ENCODE measurements at regions not wholly inside any gene's neighbourhood (a gene's known extent, or its start where the extent isn't known, plus 50 kb on each side); places are given as distances from the start of the nearest gene placed in this dataset.

GRCh38 chr2:121049131-121049530 lies 235.9 kb downstream of the TFCP2L1 start:
- TF ChIP-seq, protein P1, sequence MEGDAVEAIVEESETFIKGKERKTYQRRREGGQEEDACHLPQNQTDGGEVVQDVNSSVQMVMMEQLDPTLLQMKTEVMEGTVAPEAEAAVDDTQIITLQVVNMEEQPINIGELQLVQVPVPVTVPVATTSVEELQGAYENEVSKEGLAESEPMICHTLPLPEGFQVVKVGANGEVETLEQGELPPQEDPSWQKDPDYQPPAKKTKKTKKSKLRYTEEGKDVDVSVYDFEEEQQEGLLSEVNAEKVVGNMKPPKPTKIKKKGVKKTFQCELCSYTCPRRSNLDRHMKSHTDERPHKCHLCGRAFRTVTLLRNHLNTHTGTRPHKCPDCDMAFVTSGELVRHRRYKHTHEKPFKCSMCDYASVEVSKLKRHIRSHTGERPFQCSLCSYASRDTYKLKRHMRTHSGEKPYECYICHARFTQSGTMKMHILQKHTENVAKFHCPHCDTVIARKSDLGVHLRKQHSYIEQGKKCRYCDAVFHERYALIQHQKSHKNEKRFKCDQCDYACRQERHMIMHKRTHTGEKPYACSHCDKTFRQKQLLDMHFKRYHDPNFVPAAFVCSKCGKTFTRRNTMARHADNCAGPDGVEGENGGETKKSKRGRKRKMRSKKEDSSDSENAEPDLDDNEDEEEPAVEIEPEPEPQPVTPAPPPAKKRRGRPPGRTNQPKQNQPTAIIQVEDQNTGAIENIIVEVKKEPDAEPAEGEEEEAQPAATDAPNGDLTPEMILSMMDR (IDR thresholded peaks at IDR 0.05): no peak

DNA sequence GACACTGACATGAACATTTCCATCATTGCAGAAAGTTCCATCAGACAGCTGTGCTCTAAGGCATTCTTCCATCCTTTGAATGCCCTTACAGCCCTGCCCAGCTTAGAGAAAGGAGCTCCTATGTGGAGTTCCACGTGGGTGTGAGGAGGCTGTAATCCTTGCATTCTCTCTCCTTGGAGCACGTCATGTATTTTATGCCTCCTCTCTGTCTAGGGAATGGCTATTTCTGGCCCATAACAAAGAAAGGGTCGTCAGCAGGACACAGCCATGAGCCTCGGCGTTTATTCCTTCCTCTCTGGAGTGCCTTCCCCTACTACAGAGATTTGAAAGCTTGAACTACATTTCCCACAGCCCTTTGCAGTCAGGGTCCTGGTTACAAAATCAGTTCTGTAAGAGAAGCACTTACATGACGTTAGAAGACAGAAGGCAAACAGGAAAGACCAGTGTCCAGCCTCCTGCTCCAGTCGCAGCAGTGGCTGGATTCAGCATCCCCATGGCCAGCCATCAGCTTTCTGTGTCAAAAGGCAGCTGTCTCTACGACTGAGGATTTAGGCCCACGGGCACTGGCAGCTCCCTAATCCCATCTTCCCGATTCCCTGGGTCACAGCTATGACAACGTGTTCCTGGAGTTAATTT lies 234.9 kb downstream of the TFCP2L1 start:
- TF ChIP-seq POLR2AphosphoS5 (IDR thresholded peaks at IDR 0.05): no peak
- TF ChIP-seq, protein P1 (IDR thresholded peaks at IDR 0.05): no peak
- no peak overlapping the region for H3K27ac ChIP-seq
- H3K4me3 ChIP-seq: no peak overlapping the region
- H3K9me3 ChIP-seq: peaks cover 0 to 7% (median 3%) of the 10 kb centered on the region in 4 donors
- no peaks in the 10 kb centered on the region for H3K27me3 ChIP-seq
- WGBS, 2 donors: 53 to 55% methylated on average over 9 to 11 of the region's 11 CpGs
- ATAC-seq (ENCODE audit: low FRiP score in 2 of 2) (no peak), DNase-seq (no peak)
- H3K36me3 ChIP-seq: no peaks in the 10 kb centered on the region
- no peaks in the 10 kb centered on the region for H3K4me1 ChIP-seq

More at GRCh38 chr2:121049131-121049530, 235.9 kb downstream of the TFCP2L1 start:
- WGBS, 2 donors: 71 to 94% methylated on average over 2 of the region's 2 CpGs
- Histone ChIP-seq H3K27me3 (no peaks in the 10 kb centered on the region), H3K27ac (no peak overlapping the region), H3K9me3 (peaks cover 0 to 7% (median 3%) of the 10 kb centered on the region in 4 donors), H3K4me3 (no peak overlapping the region), H3K36me3 (no peaks in the 10 kb centered on the region), H3K4me1 (no peaks in the 10 kb centered on the region)
- DNase-seq: no peak
- no peak for ATAC-seq (ENCODE audit: low FRiP score in 2 of 2)

DNA sequence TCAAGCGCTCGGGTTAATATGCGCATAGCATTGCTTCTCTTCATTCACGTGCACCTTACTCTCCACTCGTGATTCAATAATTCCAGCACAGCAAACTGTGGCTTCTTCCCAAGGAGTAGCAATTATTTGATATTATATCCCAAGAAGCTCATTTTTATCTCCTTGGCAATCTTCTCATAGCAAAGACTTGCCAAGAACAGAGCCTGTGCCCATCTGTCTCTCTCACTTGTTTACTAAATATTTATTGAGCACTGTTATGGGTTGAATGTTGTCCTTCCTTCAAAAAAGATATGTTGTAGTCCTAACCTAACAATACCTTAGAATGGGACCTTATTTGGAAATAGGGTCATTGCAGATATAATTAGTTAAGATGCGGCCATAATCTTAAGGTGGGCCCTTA lies 233.7 kb downstream of the TFCP2L1 start:
- Histone ChIP-seq H3K27me3 (no peaks in the 10 kb centered on the region), H3K4me3 (no peak overlapping the region), H3K36me3 (no peaks in the 10 kb centered on the region), H3K9me3 (peaks cover 0 to 7% (median 3%) of the 10 kb centered on the region in 4 donors), H3K27ac (no peak overlapping the region), H3K4me1 (no peaks in the 10 kb centered on the region)
- TF ChIP-seq, protein P1 (IDR thresholded peaks at IDR 0.05): no peak
- TF ChIP-seq EP300 (IDR thresholded peaks at IDR 0.05): no peak
- TF ChIP-seq POLR2A (IDR thresholded peaks at IDR 0.05): no peak
- TF ChIP-seq POLR2AphosphoS5 (IDR thresholded peaks at IDR 0.05): no peak
- DNase-seq: no peak
- ATAC-seq (ENCODE audit: low FRiP score in 2 of 2): no peak
- 72 to 87% methylated on average over 5 to 6 of the region's 6 CpGs for WGBS, 2 donors

GRCh38 chr2:121052023-121052422 lies 233.0 kb downstream of the TFCP2L1 start:
- H3K36me3 ChIP-seq: no peaks in the 10 kb centered on the region
- WGBS, 2 donors: 73 to 76% methylated on average over 10 of the region's 11 CpGs
- no peak overlapping the region for H3K27ac ChIP-seq
- no peak for DNase-seq
- ATAC-seq (ENCODE audit: low FRiP score in 2 of 2): no peak
- no peaks in the 10 kb centered on the region for H3K27me3 ChIP-seq
- TF ChIP-seq EP300 (IDR thresholded peaks at IDR 0.05) (no peak), POLR2A (IDR thresholded peaks at IDR 0.05) (no peak), POLR2AphosphoS5 (IDR thresholded peaks at IDR 0.05) (no peak)
- TF ChIP-seq, protein P1 (IDR thresholded peaks at IDR 0.05): no peak
- H3K4me3 ChIP-seq: no peak overlapping the region
- peaks cover 0 to 7% (median 3%) of the 10 kb centered on the region in 4 donors for H3K9me3 ChIP-seq
- no peaks in the 10 kb centered on the region for H3K4me1 ChIP-seq

DNA sequence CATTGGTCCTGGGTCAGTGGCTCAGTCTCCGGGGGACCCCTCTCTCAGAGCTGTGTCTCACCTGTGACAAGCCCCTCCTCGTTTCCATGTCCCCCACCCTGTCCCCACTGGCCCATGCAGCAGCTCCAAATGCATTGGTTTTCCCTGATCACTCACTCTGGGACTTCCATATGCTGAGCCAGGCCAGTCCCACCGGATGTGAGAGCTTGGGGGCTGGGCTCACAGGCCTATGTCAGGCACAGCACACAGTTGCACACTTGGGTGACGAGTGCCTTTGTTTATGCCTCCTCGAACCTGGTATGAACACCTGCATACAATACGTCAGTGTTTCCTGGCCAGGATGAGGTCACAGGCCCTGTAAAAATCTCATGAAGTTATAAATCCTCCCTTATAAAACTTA lies 232.5 kb downstream of the TFCP2L1 start:
- Histone ChIP-seq H3K36me3 (no peaks in the 10 kb centered on the region), H3K27me3 (no peaks in the 10 kb centered on the region), H3K4me1 (no peaks in the 10 kb centered on the region), H3K27ac (no peak overlapping the region), H3K4me3 (no peak overlapping the region), H3K9me3 (peaks cover 0 to 7% (median 3%) of the 10 kb centered on the region in 4 donors)
- no peak for TF ChIP-seq POLR2A (IDR thresholded peaks at IDR 0.05)
- TF ChIP-seq EP300 (IDR thresholded peaks at IDR 0.05): no peak
- TF ChIP-seq, protein P1 (IDR thresholded peaks at IDR 0.05): no peak
- no peak for TF ChIP-seq POLR2AphosphoS5 (IDR thresholded peaks at IDR 0.05)
- WGBS, 2 donors: 66 to 100% methylated on average over 1 to 6 of the region's 6 CpGs
- no peak for ATAC-seq (ENCODE audit: low FRiP score in 2 of 2)
- no peak for DNase-seq

All from upper lobe of left lung (tissue), 6 donors.